GM12878 (cell line): ENCODE measurements at regions not wholly inside any gene's neighbourhood (a gene's known extent, or its start where the extent isn't known, plus 50 kb on each side); places are given as distances from the start of the nearest gene placed in this dataset.

Source experiments
- ATAC-seq: fragments of 200-7000 bp; cut with Tn5 transposase; 3 replicates; pipeline ENCODE4 v1.9.1; 2020; ENCODE audit warnings: mild to moderate bottlenecking, moderate library complexity
- BruUV-seq: library from RNA; stranded (reverse); fragments of 400-500 nt; replicated peaks from 2 replicates; lab custom pipeline; 2021; lab: Mats Ljungman, UMichigan
- CTCF ChIA-PET: fragments of 300-600 bp; sonication (Branson Sonifier 250); formaldehyde crosslinking; extraction: SDS; loops from one replicate; lab custom pipeline; 2021; ENCODE audit warnings: inconsistent platforms; lab: Yijun Ruan, JAX
- POLR2A ChIA-PET: fragments of 350-600 bp; formaldehyde crosslinking; extraction: SDS; loops from one replicate; lab custom pipeline; 2021; ENCODE audit warnings: inconsistent platforms; lab: Charles Lee
- RAD21 ChIA-PET: fragments of 300-600 bp; sonication (Branson Sonifier 250); formaldehyde crosslinking; loops from one replicate; lab custom pipeline; 2023; ENCODE audit warnings: antibody characterized with exemption; ENCODE audit not compliant: unreplicated experiment; lab: Charles Lee
- SMC1A ChIA-PET: fragments of 300-600 bp; sonication (Branson Sonifier 250); formaldehyde crosslinking; loops from one replicate; lab custom pipeline; 2023; ENCODE audit not compliant: unreplicated experiment, uncharacterized antibody; lab: Charles Lee
- DNase-seq: peaks from one replicate; pipeline ENCODE4 v3.0.0-alpha.2; 2011; ENCODE audit warnings: low read depth, low spot score
- FAIRE-seq: peaks from 3 replicates; lab custom pipeline; 2011; peaks lifted over from hg19 to GRCh38; lab: Jason Lieb, UNC
- H2AFZ ChIP-seq: 2 replicates; pipeline ENCODE4 v1.6.0; 2011; ENCODE audit warnings: low read depth, low read length, control low read depth; ENCODE audit not compliant: control insufficient read depth
- H3K27ac ChIP-seq: 2 replicates; pipeline ENCODE4 v1.5.1; 2011; ENCODE audit warnings: control low read depth; ENCODE audit not compliant: control insufficient read depth, insufficient read depth
- H3K27me3 ChIP-seq, 2 experiments: replicated peaks in 1 of 2; 2 replicates each; pipeline versions ENCODE4 v1.6.0 to v1.6.1; 2011; ENCODE audit warnings: low read length in 1 of 2; ENCODE audit not compliant: control insufficient read depth in 2 of 2, insufficient read depth in 2 of 2
- H3K36me3 ChIP-seq, 2 experiments: 2 replicates each; pipeline ENCODE4 v1.5.1; 2011; ENCODE audit warnings: low read length in 1 of 2; ENCODE audit not compliant: control insufficient read depth in 2 of 2, insufficient read depth in 2 of 2
- H3K4me1 ChIP-seq: 2 replicates; pipeline ENCODE4 v1.6.1; 2011; ENCODE audit warnings: mild to moderate bottlenecking, low read length, moderate library complexity, mixed read lengths; ENCODE audit not compliant: control insufficient read depth, insufficient read depth
- H3K4me2 ChIP-seq: 2 replicates; pipeline ENCODE4 v1.6.0; 2011; ENCODE audit warnings: control low read depth; ENCODE audit not compliant: control insufficient read depth, insufficient read depth
- H3K4me3 ChIP-seq: fragments of 200-600 bp; sonication (generic); 2 replicates; pipeline ENCODE4 v1.5.1; 2016
- H3K79me2 ChIP-seq: 2 replicates; pipeline ENCODE4 v1.6.0; 2011; ENCODE audit warnings: low read length; ENCODE audit not compliant: control insufficient read depth, insufficient read depth
- H3K9ac ChIP-seq: 2 replicates; pipeline ENCODE4 v1.8.0; 2011; ENCODE audit warnings: low read length, control low read depth, mixed read lengths; ENCODE audit not compliant: control insufficient read depth, insufficient read depth
- H3K9me3 ChIP-seq: replicated peaks from 3 replicates; pipeline ENCODE4 v1.5.1; 2011; ENCODE audit warnings: mild to moderate bottlenecking, low read length; ENCODE audit not compliant: control insufficient read depth, insufficient read depth
- H4K20me1 ChIP-seq: 2 replicates; pipeline ENCODE4 v1.6.0; 2011; ENCODE audit not compliant: control insufficient read depth, insufficient read depth
- BCL3 ChIP-seq: IDR thresholded peaks from 2 replicates; pipeline ENCODE4 v1.6.1; 2011; ENCODE audit warnings: borderline replicate concordance, low read depth, mild to moderate bottlenecking, moderate library complexity, low read length; ENCODE audit not compliant: insufficient read depth, poor library complexity, severe bottlenecking
- NBN ChIP-seq: fragments of 450-650 bp; IDR thresholded peaks from 2 replicates; pipeline ENCODE4 v1.6.1; 2016
- RAD51 ChIP-seq: fragments of 450-650 bp; IDR thresholded peaks from 2 replicates; pipeline ENCODE4 v1.6.1; 2016; ENCODE audit warnings: moderate library complexity, mild to moderate bottlenecking, inconsistent platforms
- RFX5 ChIP-seq: IDR thresholded peaks from 2 replicates; pipeline ENCODE4 v1.6.1; 2011; ENCODE audit warnings: low read depth, low read length, improper control_type of control experiment
- SUZ12 ChIP-seq: fragments of 200-600 bp; sonication (generic); IDR thresholded peaks from one replicate; pipeline ENCODE4 v1.6.1; 2018; ENCODE audit warnings: antibody characterized with exemption, mild to moderate bottlenecking; ENCODE audit not compliant: unreplicated experiment
- in situ Hi-C: fragments of 300-500 bp; cut with MboI; formaldehyde crosslinking; loops from 9 replicates; pipeline ENCODE4 v1.14.3; 2018; ENCODE audit warnings: mixed read lengths
- intact Hi-C: fragments of 100-400 bp; cut with micrococcal nuclease; formaldehyde crosslinking; loops from one replicate; pipeline ENCODE4 v1.14.2; 2022; ENCODE audit not compliant: unreplicated experiment
- TF ChIP-seq, protein P1 (sequence below): fragments of 450-650 bp; IDR thresholded peaks from 2 replicates; pipeline ENCODE4 v1.6.1; 2017; ENCODE audit warnings: mild to moderate bottlenecking, moderate library complexity
- TF ChIP-seq, protein P2 (sequence below), 3 experiments: IDR thresholded peaks in 2 of 3; conservative IDR thresholded peaks in 1 of 3; 2 replicates each; pipeline ENCODE4 v1.5.1; 2011; ENCODE audit warnings: low read depth in 3 of 3, low read length in 3 of 3, mild to moderate bottlenecking in 3 of 3, control low read depth in 2 of 3, moderate library complexity in 2 of 3, inconsistent platforms in 1 of 3, mixed read lengths in 1 of 3; ENCODE audit not compliant: control insufficient read depth in 2 of 3, insufficient read depth in 1 of 3; ENCODE audit errors: extremely low read depth in 1 of 3

DNA sequence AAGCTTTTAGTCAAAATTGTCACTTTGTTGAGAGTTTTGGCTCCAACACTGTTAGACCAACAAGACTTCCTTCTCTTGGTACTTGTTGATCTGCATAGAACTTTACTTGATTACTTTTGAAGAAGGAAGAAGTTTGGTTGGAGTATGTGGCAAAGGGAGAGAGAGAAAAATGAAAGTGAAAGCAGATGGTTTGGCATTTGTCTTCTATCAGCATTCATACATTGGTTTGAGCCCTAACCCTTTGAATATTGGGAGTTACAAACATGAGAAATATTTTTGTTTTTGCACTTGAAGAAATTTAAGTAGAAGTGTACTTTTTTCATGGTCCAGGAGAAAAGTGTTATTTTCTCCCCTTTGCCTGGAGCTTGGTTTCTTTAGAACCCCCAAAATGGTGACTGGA lies 169.8 kb downstream of the ADGRL4 start:
- ATAC-seq (no peak), FAIRE-seq (no peak), DNase-seq (no peak)
- H3K36me3 ChIP-seq: no peaks in the 10 kb centered on the region
- no TSS peak for BruUV-seq
- in situ Hi-C loops (loop anchor here (10.0 kb wide), 2 partner anchors 358 to 518 kb away; no protein-coding TSS in a partner anchor), intact Hi-C loops (loop anchor here (5.0 to 10.0 kb wide), 3 partner anchors 206 to 702 kb away; no protein-coding TSS in a partner anchor)
- H3K4me3 ChIP-seq: no peak overlapping the region
- H3K9ac ChIP-seq: no peak overlapping the region
- no peak overlapping the region for H3K27ac ChIP-seq
- ChIA-PET POLR2A (no interaction called here), CTCF (interaction anchor here (1.0 to 2.4 kb wide), 3 partner anchors 9 to 517 kb away, joined by 3 to 16 read pairs (median 5); no protein-coding TSS in a partner anchor), SMC1A (interaction anchor here (1.0 to 1.7 kb wide), 3 partner anchors 218 to 517 kb away, joined by 3 to 4 read pairs (median 4); no protein-coding TSS in a partner anchor), RAD21 (interaction anchor here (1.0 to 1.3 kb wide), 4 partner anchors 18 to 477 kb away, joined by 3 to 4 read pairs (median 3); no protein-coding TSS in a partner anchor)
- H3K4me2 ChIP-seq: no peak overlapping the region
- H3K9me3 ChIP-seq: no peaks in the 10 kb centered on the region
- no peaks in the 10 kb centered on the region for H3K79me2 ChIP-seq
- no peaks in the 10 kb centered on the region for H3K27me3 ChIP-seq
- TF ChIP-seq, protein P1, sequence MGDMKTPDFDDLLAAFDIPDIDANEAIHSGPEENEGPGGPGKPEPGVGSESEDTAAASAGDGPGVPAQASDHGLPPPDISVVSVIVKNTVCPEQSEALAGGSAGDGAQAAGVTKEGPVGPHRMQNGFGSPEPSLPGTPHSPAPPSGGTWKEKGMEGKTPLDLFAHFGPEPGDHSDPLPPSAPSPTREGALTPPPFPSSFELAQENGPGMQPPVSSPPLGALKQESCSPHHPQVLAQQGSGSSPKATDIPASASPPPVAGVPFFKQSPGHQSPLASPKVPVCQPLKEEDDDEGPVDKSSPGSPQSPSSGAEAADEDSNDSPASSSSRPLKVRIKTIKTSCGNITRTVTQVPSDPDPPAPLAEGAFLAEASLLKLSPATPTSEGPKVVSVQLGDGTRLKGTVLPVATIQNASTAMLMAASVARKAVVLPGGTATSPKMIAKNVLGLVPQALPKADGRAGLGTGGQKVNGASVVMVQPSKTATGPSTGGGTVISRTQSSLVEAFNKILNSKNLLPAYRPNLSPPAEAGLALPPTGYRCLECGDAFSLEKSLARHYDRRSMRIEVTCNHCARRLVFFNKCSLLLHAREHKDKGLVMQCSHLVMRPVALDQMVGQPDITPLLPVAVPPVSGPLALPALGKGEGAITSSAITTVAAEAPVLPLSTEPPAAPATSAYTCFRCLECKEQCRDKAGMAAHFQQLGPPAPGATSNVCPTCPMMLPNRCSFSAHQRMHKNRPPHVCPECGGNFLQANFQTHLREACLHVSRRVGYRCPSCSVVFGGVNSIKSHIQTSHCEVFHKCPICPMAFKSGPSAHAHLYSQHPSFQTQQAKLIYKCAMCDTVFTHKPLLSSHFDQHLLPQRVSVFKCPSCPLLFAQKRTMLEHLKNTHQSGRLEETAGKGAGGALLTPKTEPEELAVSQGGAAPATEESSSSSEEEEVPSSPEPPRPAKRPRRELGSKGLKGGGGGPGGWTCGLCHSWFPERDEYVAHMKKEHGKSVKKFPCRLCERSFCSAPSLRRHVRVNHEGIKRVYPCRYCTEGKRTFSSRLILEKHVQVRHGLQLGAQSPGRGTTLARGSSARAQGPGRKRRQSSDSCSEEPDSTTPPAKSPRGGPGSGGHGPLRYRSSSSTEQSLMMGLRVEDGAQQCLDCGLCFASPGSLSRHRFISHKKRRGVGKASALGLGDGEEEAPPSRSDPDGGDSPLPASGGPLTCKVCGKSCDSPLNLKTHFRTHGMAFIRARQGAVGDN: no peak
- TF ChIP-seq NBN (no peak), RFX5 (no peak), RAD51 (no peak), SUZ12 (no peak), BCL3 (no peak)
- TF ChIP-seq, protein P2, sequence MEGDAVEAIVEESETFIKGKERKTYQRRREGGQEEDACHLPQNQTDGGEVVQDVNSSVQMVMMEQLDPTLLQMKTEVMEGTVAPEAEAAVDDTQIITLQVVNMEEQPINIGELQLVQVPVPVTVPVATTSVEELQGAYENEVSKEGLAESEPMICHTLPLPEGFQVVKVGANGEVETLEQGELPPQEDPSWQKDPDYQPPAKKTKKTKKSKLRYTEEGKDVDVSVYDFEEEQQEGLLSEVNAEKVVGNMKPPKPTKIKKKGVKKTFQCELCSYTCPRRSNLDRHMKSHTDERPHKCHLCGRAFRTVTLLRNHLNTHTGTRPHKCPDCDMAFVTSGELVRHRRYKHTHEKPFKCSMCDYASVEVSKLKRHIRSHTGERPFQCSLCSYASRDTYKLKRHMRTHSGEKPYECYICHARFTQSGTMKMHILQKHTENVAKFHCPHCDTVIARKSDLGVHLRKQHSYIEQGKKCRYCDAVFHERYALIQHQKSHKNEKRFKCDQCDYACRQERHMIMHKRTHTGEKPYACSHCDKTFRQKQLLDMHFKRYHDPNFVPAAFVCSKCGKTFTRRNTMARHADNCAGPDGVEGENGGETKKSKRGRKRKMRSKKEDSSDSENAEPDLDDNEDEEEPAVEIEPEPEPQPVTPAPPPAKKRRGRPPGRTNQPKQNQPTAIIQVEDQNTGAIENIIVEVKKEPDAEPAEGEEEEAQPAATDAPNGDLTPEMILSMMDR (IDR thresholded peaks at IDR 0.05 in 2 of 3, conservative IDR thresholded peaks at IDR 0.05 in 1 of 3; ENCODE audit: control insufficient read depth in 2 of 3, extremely low read depth in 1 of 3, insufficient read depth in 1 of 3, low read depth in 3 of 3, low read length in 3 of 3): no peak
- no peaks in the 10 kb centered on the region for H4K20me1 ChIP-seq
- H2AFZ ChIP-seq: peak overlapping the region; percentile 11
- no peaks in the 10 kb centered on the region for H3K4me1 ChIP-seq
